CD4-positive, alpha-beta T cell (primary cell): ENCODE measurements at regions not wholly inside any gene's neighbourhood (a gene's known extent, or its start where the extent isn't known, plus 50 kb on each side); places are given as distances from the start of the nearest gene placed in this dataset.

Experiments used
- ATAC-seq: fragments of 200-7000 bp; cut with Tn5 transposase; one replicate; pipeline ENCODE4 v1.10.0; 2022; ENCODE audit warnings: mild to moderate bottlenecking; ENCODE audit not compliant: poor library complexity
- CTCF ChIA-PET: fragments of 350-600 bp; sonication (Branson Sonifier 250); formaldehyde crosslinking; loops from one replicate; lab custom pipeline; 2021; ENCODE audit warnings: antibody characterized with exemption, inconsistent platforms; lab: Charles Lee
- POLR2A ChIA-PET: fragments of 350-600 bp; sonication (Branson Sonifier 250); formaldehyde crosslinking; loops from one replicate; lab custom pipeline; 2021; ENCODE audit warnings: antibody characterized with exemption, inconsistent platforms; lab: Charles Lee
- DNase-seq, 14 experiments: peaks; one replicate each; pipeline ENCODE4 v3.0.0-alpha.2; 2013 to 2020; ENCODE audit warnings: mixed read lengths in 2 of 14
- H3K27ac ChIP-seq, 2 donors: one replicate each; pipeline versions ENCODE4 v1.5.1 to v1.7.0; 2013; ENCODE audit warnings: low read length in 2 of 2, low read depth in 1 of 2, mild to moderate bottlenecking in 1 of 2
- H3K27me3 ChIP-seq, 2 experiments: 1 replicate in 1 of 2; 2 replicates in 1 of 2; pipeline versions ENCODE4 v1.6.1 to v1.7.0; 2013; ENCODE audit warnings: low read length in 2 of 2, control low read depth in 1 of 2, mild to moderate bottlenecking in 1 of 2, moderate library complexity in 1 of 2; ENCODE audit not compliant: insufficient read depth in 2 of 2, control insufficient read depth in 1 of 2
- H3K36me3 ChIP-seq: one replicate; pipeline ENCODE4 v1.6.1; 2013; ENCODE audit warnings: low read length, control low read depth; ENCODE audit not compliant: insufficient read depth
- H3K4me1 ChIP-seq: one replicate; pipeline ENCODE4 v1.6.1; 2013; ENCODE audit warnings: low read length, control low read depth; ENCODE audit not compliant: insufficient read depth
- H3K4me3 ChIP-seq: one replicate; pipeline ENCODE4 v1.5.1; 2013; ENCODE audit warnings: mild to moderate bottlenecking, low read length, moderate library complexity
- H3K9me3 ChIP-seq, 2 experiments: 1 replicate in 1 of 2; 2 replicates in 1 of 2; pipeline versions ENCODE4 v1.6.1 to v1.7.0; 2013; ENCODE audit warnings: low read length in 2 of 2, mild to moderate bottlenecking in 2 of 2, control low read depth in 1 of 2, moderate library complexity in 1 of 2; ENCODE audit not compliant: control insufficient read depth in 1 of 2, insufficient read depth in 1 of 2
- H3K27ac Mint-ChIP-seq: one replicate; pipeline ENCODE4 v1.8.0; 2020; ENCODE audit warnings: mixed read lengths
- H3K27me3 Mint-ChIP-seq: one replicate; pipeline ENCODE4 v1.8.0; 2021; ENCODE audit warnings: mixed read lengths
- H3K36me3 Mint-ChIP-seq: one replicate; pipeline ENCODE4 v1.8.0; 2021; ENCODE audit warnings: low read depth, mixed read lengths
- H3K4me1 Mint-ChIP-seq: one replicate; pipeline ENCODE4 v1.8.0; 2021; ENCODE audit warnings: low read depth, mixed read lengths
- H3K4me3 Mint-ChIP-seq: one replicate; pipeline ENCODE4 v1.8.0; 2020; ENCODE audit warnings: mild to moderate bottlenecking, mixed read lengths
- H3K9me3 Mint-ChIP-seq: one replicate; pipeline ENCODE4 v1.8.0; 2020; ENCODE audit warnings: mixed read lengths
- intact Hi-C, 2 experiments: fragments of 100-400 bp; cut with DNase I in 1 of 2; cut with micrococcal nuclease in 1 of 2; formaldehyde crosslinking; loops; one replicate each; pipeline versions ENCODE4 v1.15.1 to v1.9.0; 2023 to 2025; cut with DNase I, micrococcal nuclease
- TF ChIP-seq, protein P1 (sequence below): fragments of 200-600 bp; IDR thresholded peaks from one replicate; pipeline ENCODE4 v1.8.0; 2022; ENCODE audit warnings: antibody characterized with exemption, mild to moderate bottlenecking

DNA sequence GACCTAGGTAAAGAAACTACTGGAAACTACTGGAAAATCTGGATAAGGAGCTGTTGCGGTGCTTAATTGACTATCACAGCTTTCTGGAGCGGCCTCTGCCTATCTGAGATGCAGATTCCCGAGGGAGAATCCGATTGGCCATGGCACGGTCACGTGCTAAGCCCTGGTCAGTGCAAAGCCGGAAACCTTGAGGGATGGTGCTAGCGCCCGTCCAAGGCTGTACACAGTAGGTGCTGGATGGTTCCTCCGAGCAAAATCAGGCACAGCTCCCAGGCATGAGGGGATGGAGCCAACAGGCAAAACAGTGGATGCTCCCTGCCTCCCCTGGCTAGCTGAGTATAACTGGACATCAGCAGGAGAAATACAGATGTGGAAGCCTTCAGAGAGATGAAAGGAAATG lies 238.7 kb upstream of the HES1 start:
- Mint-ChIP-seq H3K4me3 (no peak overlapping the region), H3K27ac (no peak overlapping the region), H3K36me3 (no peaks in the 10 kb centered on the region), H3K27me3 (no peaks in the 10 kb centered on the region), H3K9me3 (no peaks in the 10 kb centered on the region), H3K4me1 (peaks cover 4% of the 10 kb centered on the region)
- intact Hi-C loops, result no loop called here
- no peak overlapping the region for H3K4me3 ChIP-seq
- H3K36me3 ChIP-seq, result no peaks in the 10 kb centered on the region
- no peak for ATAC-seq
- CTCF ChIA-PET, result no interaction called here
- POLR2A ChIA-PET, result interaction anchor here (1.1 kb wide), 1 partner anchor 14 kb away, joined by 3 read pairs; no protein-coding TSS in a partner anchor
- H3K4me1 ChIP-seq, result no peaks in the 10 kb centered on the region
- TF ChIP-seq, protein P1, sequence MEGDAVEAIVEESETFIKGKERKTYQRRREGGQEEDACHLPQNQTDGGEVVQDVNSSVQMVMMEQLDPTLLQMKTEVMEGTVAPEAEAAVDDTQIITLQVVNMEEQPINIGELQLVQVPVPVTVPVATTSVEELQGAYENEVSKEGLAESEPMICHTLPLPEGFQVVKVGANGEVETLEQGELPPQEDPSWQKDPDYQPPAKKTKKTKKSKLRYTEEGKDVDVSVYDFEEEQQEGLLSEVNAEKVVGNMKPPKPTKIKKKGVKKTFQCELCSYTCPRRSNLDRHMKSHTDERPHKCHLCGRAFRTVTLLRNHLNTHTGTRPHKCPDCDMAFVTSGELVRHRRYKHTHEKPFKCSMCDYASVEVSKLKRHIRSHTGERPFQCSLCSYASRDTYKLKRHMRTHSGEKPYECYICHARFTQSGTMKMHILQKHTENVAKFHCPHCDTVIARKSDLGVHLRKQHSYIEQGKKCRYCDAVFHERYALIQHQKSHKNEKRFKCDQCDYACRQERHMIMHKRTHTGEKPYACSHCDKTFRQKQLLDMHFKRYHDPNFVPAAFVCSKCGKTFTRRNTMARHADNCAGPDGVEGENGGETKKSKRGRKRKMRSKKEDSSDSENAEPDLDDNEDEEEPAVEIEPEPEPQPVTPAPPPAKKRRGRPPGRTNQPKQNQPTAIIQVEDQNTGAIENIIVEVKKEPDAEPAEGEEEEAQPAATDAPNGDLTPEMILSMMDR, result no peak
- H3K27ac ChIP-seq, result no peak overlapping the region
- no peaks in the 10 kb centered on the region for H3K9me3 ChIP-seq
- DNase-seq, result no peak
- H3K27me3 ChIP-seq, result no peaks in the 10 kb centered on the region

DNA sequence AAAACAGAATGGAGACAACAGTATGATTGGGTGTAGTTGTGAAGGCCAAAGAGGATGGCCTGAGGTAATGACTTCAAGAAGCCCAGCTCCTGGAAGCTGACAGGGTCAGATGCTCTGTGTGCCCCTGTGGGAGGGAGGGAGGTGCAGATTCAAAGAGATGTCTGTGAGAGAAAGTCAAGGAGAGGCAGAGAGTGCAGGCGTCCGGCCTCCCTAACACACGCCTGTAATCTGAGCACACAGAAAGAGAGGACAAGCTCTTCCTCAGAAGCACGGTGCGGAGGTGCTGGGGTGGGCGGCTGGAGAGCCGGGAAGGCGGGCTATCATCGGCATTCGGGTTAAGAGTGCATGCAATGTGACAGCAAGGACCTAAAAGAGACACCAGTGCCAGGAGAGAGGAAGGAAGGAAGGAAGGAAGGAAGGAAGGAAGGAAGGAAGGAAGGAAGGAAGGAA lies 238.2 kb upstream of the HES1 start:
- Histone ChIP-seq H3K27me3 (no peaks in the 10 kb centered on the region), H3K4me1 (no peaks in the 10 kb centered on the region), H3K27ac (no peak overlapping the region), H3K9me3 (no peaks in the 10 kb centered on the region), H3K36me3 (no peaks in the 10 kb centered on the region), H3K4me3 (no peak overlapping the region)
- Mint-ChIP-seq H3K4me1 (peaks cover 4% of the 10 kb centered on the region), H3K4me3 (no peak overlapping the region), H3K36me3 (no peaks in the 10 kb centered on the region), H3K27ac (no peak overlapping the region), H3K9me3 (no peaks in the 10 kb centered on the region), H3K27me3 (no peaks in the 10 kb centered on the region)
- intact Hi-C loops, result no loop called here
- POLR2A ChIA-PET, result interaction anchor here (0.6 to 1.1 kb wide), 2 partner anchors 13 to 78 kb away, joined by 3 read pairs; no protein-coding TSS in a partner anchor
- no peak for DNase-seq
- TF ChIP-seq, protein P1, result no peak
- CTCF ChIA-PET, result no interaction called here
- no peak for ATAC-seq

- intact Hi-C loops, result no loop called here
- ChIA-PET POLR2A (no interaction called here), CTCF (no interaction called here)
- DNase-seq, result no peak
- no peaks in the 10 kb centered on the region for H3K27me3 Mint-ChIP-seq
- no peak overlapping the region for H3K27ac Mint-ChIP-seq
- H3K4me3 Mint-ChIP-seq, result no peak overlapping the region
- ATAC-seq, result no peak
- H3K27ac ChIP-seq, result no peak overlapping the region
- TF ChIP-seq, protein P1, result no peak
- no peaks in the 10 kb centered on the region for H3K9me3 ChIP-seq
- peaks cover 0 to 3% of the 10 kb centered on the region in 2 experiments for H3K27me3 ChIP-seq
- H3K4me3 ChIP-seq, result no peak overlapping the region
- H3K4me1 ChIP-seq, result no peaks in the 10 kb centered on the region
- H3K36me3 ChIP-seq, result no peaks in the 10 kb centered on the region
- no peaks in the 10 kb centered on the region for H3K9me3 Mint-ChIP-seq
- H3K4me1 Mint-ChIP-seq, result peaks cover 4% of the 10 kb centered on the region
- no peaks in the 10 kb centered on the region for H3K36me3 Mint-ChIP-seq
Observed at GRCh38 chr3:193899001-193899400, 236.9 kb upstream of the HES1 start.
